ENCODE measurements at regions not wholly inside any gene's neighbourhood (a gene's known extent, or its start where the extent isn't known, plus 50 kb on each side); places are given as distances from the start of the nearest gene placed in this dataset.
"Not testable (repeated sequence)": the region's sequence is repeated elsewhere in the genome, so short reads cannot be mapped to it uniquely, and the experiment has no call there.

DNA sequence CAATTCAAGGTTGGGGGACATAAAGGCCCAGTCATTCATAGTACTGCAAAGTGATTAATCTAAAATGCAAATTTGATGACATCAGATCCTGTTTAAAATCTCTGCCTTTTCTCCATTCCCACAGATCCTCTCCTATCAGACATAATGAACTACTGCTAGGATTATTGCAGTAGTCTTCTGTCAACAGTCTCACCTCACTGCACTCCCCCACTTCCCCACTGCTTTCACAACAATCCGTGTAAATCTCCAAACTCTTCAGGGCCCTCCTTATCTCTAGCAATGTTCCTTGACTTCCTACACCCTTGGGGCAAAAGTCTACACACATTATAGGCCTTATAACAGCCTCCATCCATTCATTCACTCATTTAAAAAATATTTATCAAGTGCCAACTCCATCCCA is 112.4 kb downstream of the KBTBD2 start:
- H3K4me3 ChIP-seq (ENCODE audit: low read length): no peak overlapping the region
- DNase-seq (ENCODE audit: low read depth): no peak
- TF ChIP-seq, protein P1, sequence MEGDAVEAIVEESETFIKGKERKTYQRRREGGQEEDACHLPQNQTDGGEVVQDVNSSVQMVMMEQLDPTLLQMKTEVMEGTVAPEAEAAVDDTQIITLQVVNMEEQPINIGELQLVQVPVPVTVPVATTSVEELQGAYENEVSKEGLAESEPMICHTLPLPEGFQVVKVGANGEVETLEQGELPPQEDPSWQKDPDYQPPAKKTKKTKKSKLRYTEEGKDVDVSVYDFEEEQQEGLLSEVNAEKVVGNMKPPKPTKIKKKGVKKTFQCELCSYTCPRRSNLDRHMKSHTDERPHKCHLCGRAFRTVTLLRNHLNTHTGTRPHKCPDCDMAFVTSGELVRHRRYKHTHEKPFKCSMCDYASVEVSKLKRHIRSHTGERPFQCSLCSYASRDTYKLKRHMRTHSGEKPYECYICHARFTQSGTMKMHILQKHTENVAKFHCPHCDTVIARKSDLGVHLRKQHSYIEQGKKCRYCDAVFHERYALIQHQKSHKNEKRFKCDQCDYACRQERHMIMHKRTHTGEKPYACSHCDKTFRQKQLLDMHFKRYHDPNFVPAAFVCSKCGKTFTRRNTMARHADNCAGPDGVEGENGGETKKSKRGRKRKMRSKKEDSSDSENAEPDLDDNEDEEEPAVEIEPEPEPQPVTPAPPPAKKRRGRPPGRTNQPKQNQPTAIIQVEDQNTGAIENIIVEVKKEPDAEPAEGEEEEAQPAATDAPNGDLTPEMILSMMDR (conservative IDR thresholded peaks at IDR 0.05; ENCODE audit: low read length): no peak

DNA sequence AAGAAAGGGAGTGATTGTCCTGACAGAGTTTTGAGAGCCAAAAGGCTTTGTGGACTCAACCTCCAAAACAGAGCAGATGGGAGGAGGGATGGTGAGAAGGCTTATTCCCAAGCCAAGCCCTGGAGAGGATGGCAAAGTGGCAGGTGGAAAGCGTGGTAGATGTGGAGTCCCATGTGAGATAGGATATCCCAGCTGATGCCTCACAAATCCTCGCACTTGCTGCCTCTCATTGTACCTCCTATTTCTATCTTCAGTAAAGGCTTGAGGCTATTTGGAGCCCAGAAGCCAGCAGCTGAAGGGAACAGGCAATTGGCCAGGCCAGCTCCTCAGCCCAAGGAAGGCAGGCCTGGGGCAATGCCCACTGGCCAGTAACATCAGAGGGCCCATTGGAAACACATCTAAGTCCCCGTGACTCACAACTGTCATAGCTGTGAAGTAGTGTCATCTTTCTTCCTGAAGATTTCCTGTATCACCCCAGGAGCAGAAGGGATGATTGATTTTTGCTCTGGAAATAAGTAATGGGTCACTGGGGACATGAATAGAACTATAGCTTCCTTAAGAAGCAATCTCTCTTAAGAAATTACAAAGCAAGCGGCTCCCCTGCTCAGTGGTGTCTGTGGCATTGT is 114.4 kb downstream of the KBTBD2 start:
- H3K4me3 ChIP-seq (ENCODE audit: low read length): not testable (repeated sequence)
- DNase-seq (ENCODE audit: low read depth): peak; percentile 80

DNA sequence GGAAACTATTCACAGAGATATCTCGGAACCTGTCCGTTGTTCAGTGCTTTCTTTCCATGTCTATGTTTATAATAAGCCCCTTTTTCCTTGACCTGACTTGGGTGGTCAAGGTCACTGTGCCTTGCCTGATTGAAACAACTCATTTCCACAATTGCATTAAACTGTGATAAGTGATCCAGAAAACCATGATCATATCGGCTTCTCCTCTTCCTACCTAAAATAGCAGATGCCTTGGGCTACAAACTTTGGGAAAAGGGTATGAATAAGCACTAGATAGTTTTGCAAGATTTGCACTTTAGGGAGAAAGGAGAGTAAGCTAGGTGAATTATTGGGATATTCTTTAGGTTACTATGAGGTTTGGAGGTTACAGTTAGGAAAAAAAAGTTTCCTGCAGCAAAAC is 115.2 kb downstream of the KBTBD2 start:
- H3K4me3 ChIP-seq (ENCODE audit: low read length); DNase-seq (ENCODE audit: low read depth): not testable (repeated sequence)

DNA sequence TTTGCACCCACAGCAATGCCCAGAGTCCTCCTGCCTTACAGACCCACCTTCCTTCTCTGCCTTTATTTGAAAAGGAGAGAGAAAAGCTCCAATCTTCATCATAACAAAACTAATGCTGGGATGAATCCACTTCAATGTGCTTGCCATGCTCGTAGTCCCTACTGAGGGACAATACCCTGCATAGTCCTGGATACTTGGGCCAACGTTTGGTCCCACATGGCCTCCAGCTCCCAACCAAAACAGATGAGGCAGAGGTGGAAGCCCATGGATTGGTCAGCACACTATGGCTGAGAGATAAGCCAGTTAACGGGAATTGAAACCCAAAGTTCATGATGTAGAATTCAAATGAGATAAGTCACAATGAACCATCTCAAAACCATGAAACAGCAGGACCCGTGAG is 115.8 kb downstream of the KBTBD2 start:
- not testable (repeated sequence) for H3K4me3 ChIP-seq (ENCODE audit: low read length); DNase-seq (ENCODE audit: low read depth)

DNA sequence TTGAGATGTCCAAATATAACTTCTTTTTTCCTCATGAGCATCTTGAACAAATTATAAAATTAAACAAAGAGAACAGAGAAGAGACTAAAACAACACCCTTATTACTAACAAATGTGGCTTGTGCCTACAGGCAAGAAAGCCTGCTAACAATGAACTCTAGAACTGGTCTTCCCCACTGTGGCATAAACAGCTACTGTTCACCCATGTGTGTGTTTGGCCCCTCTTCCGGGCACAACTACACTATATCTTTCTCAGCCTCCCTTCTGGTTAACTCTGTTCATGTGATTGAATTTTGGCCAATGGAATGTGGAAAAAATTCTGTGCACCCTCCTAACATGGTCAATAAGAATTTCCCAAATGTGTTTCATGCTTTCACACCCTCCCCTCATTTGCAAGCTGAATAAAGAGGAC is 117.0 kb downstream of the KBTBD2 start:
- DNase-seq (ENCODE audit: low read depth): peak; percentile 56
- TF ChIP-seq, protein P1 (conservative IDR thresholded peaks at IDR 0.05; ENCODE audit: low read length): no peak
- no peak overlapping the region for H3K4me3 ChIP-seq (ENCODE audit: low read length)

DNA sequence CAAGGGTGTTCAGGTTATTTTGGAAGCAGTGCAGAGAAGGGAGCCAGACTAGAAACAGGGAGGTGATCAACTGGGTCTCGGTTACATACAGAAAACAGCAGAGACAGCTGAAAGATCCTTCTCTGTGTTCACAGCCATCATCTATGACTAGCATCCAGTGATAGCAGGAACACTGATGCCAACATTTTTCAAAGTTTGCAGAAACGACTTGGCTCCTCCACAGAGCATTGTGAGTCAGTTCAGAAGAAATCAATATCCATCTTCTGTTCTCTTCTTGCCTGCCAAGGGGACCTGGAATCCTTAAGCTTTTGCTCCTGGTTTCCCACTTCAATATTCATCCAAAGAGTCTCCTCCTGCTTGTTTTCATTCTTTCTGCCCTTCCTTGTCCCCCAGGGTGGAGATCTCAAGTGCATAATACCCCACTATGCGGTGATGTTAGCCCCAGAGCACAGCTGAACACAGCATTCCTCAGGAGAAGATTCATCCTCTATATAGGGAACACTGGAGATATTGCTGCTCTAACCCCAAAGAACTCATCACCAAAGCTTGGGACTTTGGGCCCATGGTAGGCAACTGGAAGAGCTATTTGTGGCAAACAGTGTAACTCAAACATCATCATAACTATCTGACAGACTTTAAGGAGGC is 122.6 kb downstream of the KBTBD2 start:
- peak; percentile 65 for DNase-seq (ENCODE audit: low read depth)
- H3K4me3 ChIP-seq (ENCODE audit: low read length): not testable (repeated sequence)

DNA sequence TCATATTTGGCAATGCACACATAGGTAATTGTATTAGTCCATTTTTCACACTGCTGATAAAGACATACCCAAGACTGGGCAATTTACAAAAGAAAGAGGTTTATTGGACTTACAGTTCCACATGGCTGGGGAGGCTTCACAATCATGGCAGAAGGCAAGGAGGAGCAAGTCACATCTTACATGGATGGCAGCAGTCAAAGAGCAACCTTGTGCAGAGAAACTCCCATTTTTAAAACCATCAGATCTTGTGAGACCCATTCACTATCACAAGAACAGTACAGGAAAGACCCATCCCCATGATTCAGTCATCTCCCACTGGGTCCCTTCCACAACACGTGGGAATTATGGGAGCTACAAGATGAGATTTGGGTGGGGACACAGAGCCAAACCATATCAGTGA is 123.2 kb downstream of the KBTBD2 start:
- not testable (repeated sequence) for H3K4me3 ChIP-seq (ENCODE audit: low read length); DNase-seq (ENCODE audit: low read depth)

DNA sequence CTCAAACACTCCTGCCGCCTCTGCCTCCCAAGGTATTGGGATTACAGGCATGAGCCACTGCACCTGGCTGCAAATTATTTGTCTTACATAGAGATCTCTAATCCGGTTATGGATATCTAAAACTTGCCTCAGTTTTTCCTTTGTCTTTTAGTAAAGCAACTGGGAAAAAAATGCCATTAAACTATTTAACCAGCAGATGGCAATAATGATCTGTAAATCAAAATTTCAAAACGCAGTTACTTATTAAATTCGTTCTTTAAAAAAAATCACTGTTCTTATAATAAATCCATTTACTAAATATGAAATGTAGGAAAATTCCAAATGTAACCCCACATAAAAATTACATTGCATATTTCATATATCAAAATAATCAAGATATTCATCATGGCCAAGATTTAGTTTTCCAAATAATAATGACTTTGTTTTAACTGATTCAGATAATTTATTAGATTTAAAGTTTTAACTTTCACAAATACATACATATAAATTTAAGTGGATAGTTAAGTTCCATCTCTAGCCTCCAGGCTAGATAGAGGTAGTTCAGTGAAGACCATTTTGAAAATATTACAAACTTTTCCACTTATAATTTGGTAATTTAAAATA is 125.8 kb downstream of the KBTBD2 start:
- H3K4me3 ChIP-seq (ENCODE audit: low read length): not testable (repeated sequence)
- TF ChIP-seq, protein P1 (conservative IDR thresholded peaks at IDR 0.05; ENCODE audit: low read length): peak; percentile 42

DNA sequence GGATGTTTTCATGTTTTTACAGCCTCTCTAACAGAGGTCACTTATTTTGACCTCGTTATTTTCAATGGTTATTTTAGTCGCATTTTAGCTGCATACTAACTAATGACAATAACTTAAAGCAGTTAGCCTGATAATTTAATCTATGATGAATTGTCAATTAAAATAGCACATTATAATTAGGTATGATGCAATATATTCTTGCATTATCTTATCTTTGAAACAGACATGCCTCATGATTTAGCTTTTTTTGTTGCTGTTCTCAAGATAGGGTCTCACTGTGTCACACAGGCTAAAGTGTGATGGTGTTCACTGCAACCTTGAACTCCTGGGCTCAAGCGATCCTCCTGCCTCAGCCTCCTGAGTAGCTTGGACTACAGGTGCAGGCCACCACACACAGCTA is 126.4 kb downstream of the KBTBD2 start:
- H3K4me3 ChIP-seq (ENCODE audit: low read length): no peak overlapping the region
- DNase-seq (ENCODE audit: low read depth): no peak
- TF ChIP-seq, protein P1 (conservative IDR thresholded peaks at IDR 0.05; ENCODE audit: low read length): no peak

More for the DNA sequence above, 125.8 kb downstream of the KBTBD2 start:
- DNase-seq (ENCODE audit: low read depth): peak; percentile 34

DNA sequence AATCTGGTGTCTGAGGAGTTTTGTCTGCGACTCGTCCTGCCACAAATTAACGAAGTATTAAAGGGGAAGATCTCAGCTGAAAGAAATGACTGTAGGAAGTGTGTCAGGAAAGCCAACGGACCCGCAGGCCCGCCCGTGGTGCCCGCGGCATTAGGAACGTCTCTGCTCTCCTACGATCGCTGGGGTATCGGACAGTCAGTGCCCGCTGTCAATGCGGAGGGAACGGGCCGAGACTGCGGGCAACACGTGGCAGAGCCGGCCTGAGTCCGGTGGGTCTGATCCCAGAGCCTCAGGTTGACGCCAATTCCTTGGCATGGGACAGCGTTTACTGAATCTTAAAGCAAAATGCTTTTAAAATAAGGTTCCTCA is 128.7 kb downstream of the KBTBD2 start:
- H3K4me3 ChIP-seq (ENCODE audit: low read length): peak overlapping the region; percentile 11; the same call in 1 of the 2 replicates
- no peak for DNase-seq (ENCODE audit: low read depth)
- TF ChIP-seq, protein P1 (conservative IDR thresholded peaks at IDR 0.05; ENCODE audit: low read length): no peak

DNA sequence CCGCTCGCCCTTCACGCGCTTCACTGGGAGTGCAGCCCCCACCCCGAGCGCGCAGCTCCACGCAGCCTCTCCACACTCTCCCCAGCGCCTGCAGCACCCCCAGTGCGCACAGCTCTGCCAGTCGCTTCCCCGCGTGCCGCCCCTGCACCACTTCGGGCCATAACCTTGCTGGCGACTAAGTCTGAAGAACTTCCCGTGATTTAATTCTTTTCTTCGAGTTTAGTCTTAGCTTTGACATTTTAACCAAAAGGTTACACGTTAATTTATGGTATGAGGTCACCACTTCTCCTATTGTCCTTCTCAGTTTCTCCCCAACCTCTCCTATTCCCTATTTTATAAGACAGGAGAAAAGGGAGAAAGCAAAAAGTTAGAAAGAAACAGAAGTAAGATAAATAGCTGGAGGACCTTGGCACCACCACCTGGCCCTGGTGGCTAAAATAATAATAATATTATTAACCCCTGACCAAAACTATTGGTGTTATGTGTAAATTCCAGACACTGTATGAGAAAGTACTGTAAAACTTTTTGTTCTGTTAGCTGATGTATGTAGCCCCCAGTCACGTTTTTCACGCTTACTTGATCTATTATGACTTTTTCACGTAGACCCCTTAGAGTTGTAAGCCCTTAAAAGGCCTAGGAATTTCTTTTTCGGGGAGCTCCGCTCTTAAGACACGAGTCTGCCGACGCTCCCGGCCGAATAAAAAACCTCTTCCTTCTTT is 129.2 kb downstream of the KBTBD2 start:
- H3K4me3 ChIP-seq (ENCODE audit: low read length): peak overlapping the region; percentile 34; the same call in 1 of the 2 replicates
- not testable (repeated sequence) for DNase-seq (ENCODE audit: low read depth)
